ENCODE measurements at regions not wholly inside any gene's neighbourhood (a gene's known extent, or its start where the extent isn't known, plus 50 kb on each side); places are given as distances from the start of the nearest gene placed in this dataset.

GRCh38 chr16:17654571-17654970 is 183.8 kb upstream of the XYLT1 start:
- Histone ChIP-seq H2AFZ (ENCODE audit: low read length) (no peak overlapping the region), H3K9me3 (ENCODE audit: low read length) (no peaks in the 10 kb centered on the region), H3K27ac (ENCODE audit: extremely low read length, insufficient read depth, low read length) (no peak overlapping the region), H3K4me3 (replicated peaks in 1 of 3; ENCODE audit: insufficient read depth in 1 of 3, low read depth in 2 of 3, low read length in 3 of 3) (no peak overlapping the region), H3K9ac (ENCODE audit: insufficient read depth, low read depth, low read length) (no peak overlapping the region), H3K79me2 (ENCODE audit: insufficient read depth, low read length) (no peaks in the 10 kb centered on the region), H3K4me1 (ENCODE audit: insufficient read depth, low read length) (no peaks in the 10 kb centered on the region), H3K36me3 (replicated peaks in 1 of 2; ENCODE audit: control insufficient read depth in 1 of 2, insufficient read depth in 2 of 2, low read length in 2 of 2) (no peaks in the 10 kb centered on the region), H3K4me2 (ENCODE audit: low read depth, low read length) (no peak overlapping the region), H3K27me3 (ENCODE audit: control insufficient read depth in 1 of 2, insufficient read depth in 2 of 2, low read length in 2 of 2) (peaks cover 0 to 16% of the 10 kb centered on the region in 2 experiments; a peak in 1 of 5 replicates), H4K20me1 (ENCODE audit: insufficient read depth, low read length) (no peaks in the 10 kb centered on the region)
- ATAC-seq (no peak), DNase-seq (ENCODE audit: low spot score) (no peak), FAIRE-seq (no peak)
- WGBS (ENCODE audit: low lambda C conversion rate) = 7% methylated on average over 4 of the region's 4 CpGs
- TF ChIP-seq ZUFSP (CRISPR knock-in tag; IDR thresholded peaks at IDR 0.05; ENCODE audit: borderline replicate concordance) = no peak
- no peak for TF ChIP-seq CBX5 (CRISPR knock-in tag; IDR thresholded peaks at IDR 0.05; ENCODE audit: borderline replicate concordance)
- no peak for TF ChIP-seq TOE1 (CRISPR knock-in tag; IDR thresholded peaks at IDR 0.05)
- no peak for TF ChIP-seq ZNF232 (CRISPR knock-in tag; IDR thresholded peaks at IDR 0.05; ENCODE audit: borderline replicate concordance)
- no peak for TF ChIP-seq REST (IDR thresholded peaks at IDR 0.05; ENCODE audit: borderline replicate concordance in 1 of 2, low read depth in 1 of 2, low read length in 2 of 2)
- TF ChIP-seq THAP7 (CRISPR knock-in tag; IDR thresholded peaks at IDR 0.05) = no peak
- no peak for TF ChIP-seq ZNF724P (CRISPR knock-in tag; IDR thresholded peaks at IDR 0.05; ENCODE audit: borderline replicate concordance)
- TF ChIP-seq MXD1 (CRISPR knock-in tag; IDR thresholded peaks at IDR 0.05) = no peak
- no peak for TF ChIP-seq KLF16 (CRISPR knock-in tag; IDR thresholded peaks at IDR 0.05)
- TF ChIP-seq ZNF749 (CRISPR knock-in tag; IDR thresholded peaks at IDR 0.05; ENCODE audit: borderline replicate concordance) = no peak
- no peak for TF ChIP-seq EHMT2 (IDR thresholded peaks at IDR 0.05; ENCODE audit: borderline replicate concordance, low read depth, low read length)
- TF ChIP-seq ZFAT (CRISPR knock-in tag; conservative IDR thresholded peaks at IDR 0.05) = no peak
- no peak for TF ChIP-seq CREBL2 (CRISPR knock-in tag; IDR thresholded peaks at IDR 0.05; ENCODE audit: borderline replicate concordance)
- no peak for TF ChIP-seq BRF2 (CRISPR knock-in tag; IDR thresholded peaks at IDR 0.05)
- TF ChIP-seq SP2 (CRISPR knock-in tag; IDR thresholded peaks at IDR 0.05) = no peak
- TF ChIP-seq ZNF343 (CRISPR knock-in tag; IDR thresholded peaks at IDR 0.05) = no peak
- no peak for TF ChIP-seq ZKSCAN1 (IDR thresholded peaks at IDR 0.05; ENCODE audit: low read length)
- in situ Hi-C loops (cut with HindIII; ENCODE audit: extremely low pct_ligation_motif_present, low pct_unique_long_range_greater_than_20kb) (no loop called here), intact Hi-C loops (cut with micrococcal nuclease; ENCODE audit: unreplicated experiment) (no loop called here)
- no TSS peak for BruUV-seq (replicated peaks)
- POLR2A ChIA-PET = no interaction called here
- CTCF ChIA-PET (ENCODE audit: low intra/inter-chr PET ratio, low total read pairs) = no interaction called here

Data from HepG2 (cell line).